ENCODE measurements at regions not wholly inside any gene's neighbourhood (a gene's known extent, or its start where the extent isn't known, plus 50 kb on each side); places are given as distances from the start of the nearest gene placed in this dataset.

GRCh38 chr16:51757921-51758479, 606.9 kb upstream of the SALL1 start:
- no CpG with 5 or more reads among the region's 2 CpGs for WGBS (ENCODE audit: insufficient coverage)
- no peak overlapping the region for H3K27ac ChIP-seq (ENCODE audit: low read length)
- H3K4me3 ChIP-seq (ENCODE audit: low read length) = no peak overlapping the region
- H3K4me1 ChIP-seq (ENCODE audit: control insufficient read depth, insufficient read depth, low read length) = no peaks in the 10 kb centered on the region
- H3K36me3 ChIP-seq (ENCODE audit: control insufficient read depth, insufficient read depth, low read length) = no peaks in the 10 kb centered on the region
- H3K27me3 ChIP-seq (ENCODE audit: control insufficient read depth, insufficient read depth, low read length) = peaks cover 11% of the 10 kb centered on the region
- H3K9me3 ChIP-seq (replicated peaks; ENCODE audit: control insufficient read depth, low read depth, low read length) = no peaks in the 10 kb centered on the region
- DNase-seq = no peak

- WGBS (ENCODE audit: insufficient coverage) = no CpG with 5 or more reads among the region's 6 CpGs
- H3K27ac ChIP-seq (ENCODE audit: low read length) = no peak overlapping the region
- H3K27me3 ChIP-seq (ENCODE audit: control insufficient read depth, insufficient read depth, low read length) = peaks cover 9% of the 10 kb centered on the region
- no peaks in the 10 kb centered on the region for H3K9me3 ChIP-seq (replicated peaks; ENCODE audit: control insufficient read depth, low read depth, low read length)
- no peaks in the 10 kb centered on the region for H3K4me1 ChIP-seq (ENCODE audit: control insufficient read depth, insufficient read depth, low read length)
- no peak for DNase-seq
- H3K4me3 ChIP-seq (ENCODE audit: low read length) = no peak overlapping the region
- no peaks in the 10 kb centered on the region for H3K36me3 ChIP-seq (ENCODE audit: control insufficient read depth, insufficient read depth, low read length)
Observed at GRCh38 chr16:51757505-51757904, 606.4 kb upstream of the SALL1 start.

GRCh38 chr16:51757124-51757470, 606.0 kb upstream of the SALL1 start:
- Histone ChIP-seq H3K9me3 (replicated peaks; ENCODE audit: control insufficient read depth, low read depth, low read length) (no peaks in the 10 kb centered on the region), H3K4me1 (ENCODE audit: control insufficient read depth, insufficient read depth, low read length) (no peaks in the 10 kb centered on the region), H3K4me3 (ENCODE audit: low read length) (no peak overlapping the region), H3K36me3 (ENCODE audit: control insufficient read depth, insufficient read depth, low read length) (no peaks in the 10 kb centered on the region), H3K27ac (ENCODE audit: low read length) (no peak overlapping the region), H3K27me3 (ENCODE audit: control insufficient read depth, insufficient read depth, low read length) (peaks cover 6% of the 10 kb centered on the region)
- DNase-seq = no peak
- 72% methylated on average over 2 of the region's 7 CpGs for WGBS (ENCODE audit: insufficient coverage)

- Histone ChIP-seq H3K36me3 (ENCODE audit: control insufficient read depth, insufficient read depth, low read length) (no peaks in the 10 kb centered on the region), H3K9me3 (replicated peaks; ENCODE audit: control insufficient read depth, low read depth, low read length) (no peaks in the 10 kb centered on the region), H3K4me1 (ENCODE audit: control insufficient read depth, insufficient read depth, low read length) (no peaks in the 10 kb centered on the region), H3K27ac (ENCODE audit: low read length) (no peak overlapping the region), H3K27me3 (ENCODE audit: control insufficient read depth, insufficient read depth, low read length) (peaks cover 5% of the 10 kb centered on the region), H3K4me3 (ENCODE audit: low read length) (no peak overlapping the region)
- 59% methylated on average over 5 of the region's 14 CpGs for WGBS (ENCODE audit: insufficient coverage)
- DNase-seq = no peak
Observed at GRCh38 chr16:51756447-51757123, 605.5 kb upstream of the SALL1 start.

- H3K27me3 ChIP-seq (ENCODE audit: control insufficient read depth, insufficient read depth, low read length) = peaks cover 3% of the 10 kb centered on the region
- DNase-seq = no peak
- no peaks in the 10 kb centered on the region for H3K9me3 ChIP-seq (replicated peaks; ENCODE audit: control insufficient read depth, low read depth, low read length)
- no peaks in the 10 kb centered on the region for H3K4me1 ChIP-seq (ENCODE audit: control insufficient read depth, insufficient read depth, low read length)
- no peak overlapping the region for H3K4me3 ChIP-seq (ENCODE audit: low read length)
- 63% methylated on average over 1 of the region's 4 CpGs for WGBS (ENCODE audit: insufficient coverage)
- H3K36me3 ChIP-seq (ENCODE audit: control insufficient read depth, insufficient read depth, low read length) = no peaks in the 10 kb centered on the region
- H3K27ac ChIP-seq (ENCODE audit: low read length) = no peak overlapping the region
Observed at GRCh38 chr16:51755577-51756355, 604.7 kb upstream of the SALL1 start.

- 20% methylated on average over 6 of the region's 12 CpGs for WGBS (ENCODE audit: insufficient coverage)
- peaks cover 3% of the 10 kb centered on the region for H3K27me3 ChIP-seq (ENCODE audit: control insufficient read depth, insufficient read depth, low read length)
- no peaks in the 10 kb centered on the region for H3K9me3 ChIP-seq (replicated peaks; ENCODE audit: control insufficient read depth, low read depth, low read length)
- no peak overlapping the region for H3K4me3 ChIP-seq (ENCODE audit: low read length)
- H3K36me3 ChIP-seq (ENCODE audit: control insufficient read depth, insufficient read depth, low read length) = no peaks in the 10 kb centered on the region
- no peak for DNase-seq
- H3K4me1 ChIP-seq (ENCODE audit: control insufficient read depth, insufficient read depth, low read length) = no peaks in the 10 kb centered on the region
- H3K27ac ChIP-seq (ENCODE audit: low read length) = no peak overlapping the region
Observed at GRCh38 chr16:51755039-51755501, 604.0 kb upstream of the SALL1 start.

- Histone ChIP-seq H3K4me3 (ENCODE audit: low read length) (no peak overlapping the region), H3K36me3 (ENCODE audit: control insufficient read depth, insufficient read depth, low read length) (no peaks in the 10 kb centered on the region), H3K27me3 (ENCODE audit: control insufficient read depth, insufficient read depth, low read length) (peaks cover 3% of the 10 kb centered on the region), H3K9me3 (replicated peaks; ENCODE audit: control insufficient read depth, low read depth, low read length) (no peaks in the 10 kb centered on the region), H3K27ac (ENCODE audit: low read length) (no peak overlapping the region), H3K4me1 (ENCODE audit: control insufficient read depth, insufficient read depth, low read length) (no peaks in the 10 kb centered on the region)
- no peak for DNase-seq
- no CpG with 5 or more reads among the region's 1 CpG for WGBS (ENCODE audit: insufficient coverage)
Observed at GRCh38 chr16:51753467-51754127, 602.5 kb upstream of the SALL1 start.

- Histone ChIP-seq H3K27ac (ENCODE audit: low read length) (no peak overlapping the region), H3K27me3 (ENCODE audit: control insufficient read depth, insufficient read depth, low read length) (peaks cover 3% of the 10 kb centered on the region), H3K9me3 (replicated peaks; ENCODE audit: control insufficient read depth, low read depth, low read length) (no peaks in the 10 kb centered on the region), H3K4me3 (ENCODE audit: low read length) (no peak overlapping the region), H3K36me3 (ENCODE audit: control insufficient read depth, insufficient read depth, low read length) (no peaks in the 10 kb centered on the region), H3K4me1 (ENCODE audit: control insufficient read depth, insufficient read depth, low read length) (no peaks in the 10 kb centered on the region)
- WGBS (ENCODE audit: insufficient coverage) = 80% methylated on average over 1 of the region's 3 CpGs
- no peak for DNase-seq
Observed at GRCh38 chr16:51752438-51752995, 601.4 kb upstream of the SALL1 start.

- DNase-seq = no peak
- Histone ChIP-seq H3K9me3 (replicated peaks; ENCODE audit: control insufficient read depth, low read depth, low read length) (no peaks in the 10 kb centered on the region), H3K4me3 (ENCODE audit: low read length) (no peak overlapping the region), H3K27ac (ENCODE audit: low read length) (no peak overlapping the region), H3K36me3 (ENCODE audit: control insufficient read depth, insufficient read depth, low read length) (no peaks in the 10 kb centered on the region), H3K27me3 (ENCODE audit: control insufficient read depth, insufficient read depth, low read length) (no peaks in the 10 kb centered on the region), H3K4me1 (ENCODE audit: control insufficient read depth, insufficient read depth, low read length) (no peaks in the 10 kb centered on the region)
- WGBS (ENCODE audit: insufficient coverage) = 100% methylated on average over 1 of the region's 4 CpGs
Observed at GRCh38 chr16:51747329-51747728, 596.3 kb upstream of the SALL1 start.

- no peaks in the 10 kb centered on the region for H3K36me3 ChIP-seq (ENCODE audit: control insufficient read depth, insufficient read depth, low read length)
- H3K27ac ChIP-seq (ENCODE audit: low read length) = no peak overlapping the region
- no peaks in the 10 kb centered on the region for H3K9me3 ChIP-seq (replicated peaks; ENCODE audit: control insufficient read depth, low read depth, low read length)
- no peak for DNase-seq
- H3K4me1 ChIP-seq (ENCODE audit: control insufficient read depth, insufficient read depth, low read length) = no peaks in the 10 kb centered on the region
- WGBS (ENCODE audit: insufficient coverage) = no CpG with 5 or more reads among the region's 1 CpG
- H3K4me3 ChIP-seq (ENCODE audit: low read length) = no peak overlapping the region
- H3K27me3 ChIP-seq (ENCODE audit: control insufficient read depth, insufficient read depth, low read length) = no peaks in the 10 kb centered on the region
Observed at GRCh38 chr16:51734220-51734619, 583.1 kb upstream of the SALL1 start.
